H9 (cell line): ENCODE measurements at regions not wholly inside any gene's neighbourhood (a gene's known extent, or its start where the extent isn't known, plus 50 kb on each side); places are given as distances from the start of the nearest gene placed in this dataset.

ENCODE experiments used
- DNase-seq: peaks from one replicate; pipeline ENCODE4 v3.0.0-alpha.2; 2017
- H2AFZ ChIP-seq: one replicate; pipeline ENCODE4 v1.6.1; 2013; ENCODE audit warnings: mild to moderate bottlenecking, low read length, control low read depth, moderate library complexity
- H2AK5ac ChIP-seq: 2 replicates; pipeline ENCODE4 v1.6.1; 2013; ENCODE audit warnings: low read length, control low read depth, mixed read lengths; ENCODE audit not compliant: insufficient read length
- H2BK120ac ChIP-seq: one replicate; pipeline ENCODE4 v1.6.1; 2013; ENCODE audit warnings: low read depth, mild to moderate bottlenecking, low read length, control low read depth, inconsistent platforms; ENCODE audit not compliant: poor library complexity, severe bottlenecking
- H2BK12ac ChIP-seq: 2 replicates; pipeline ENCODE4 v1.6.1; 2013; ENCODE audit warnings: low read length, control low read depth, mixed read lengths, low read depth; ENCODE audit not compliant: insufficient read length
- H2BK15ac ChIP-seq: 2 replicates; pipeline ENCODE4 v1.6.1; 2013; ENCODE audit warnings: low read depth, low read length, control low read depth
- H2BK20ac ChIP-seq: one replicate; pipeline ENCODE4 v1.6.1; 2013; ENCODE audit warnings: low read depth, mild to moderate bottlenecking, low read length, control low read depth, inconsistent platforms; ENCODE audit not compliant: poor library complexity, severe bottlenecking
- H2BK5ac ChIP-seq: 2 replicates; pipeline ENCODE4 v1.6.1; 2013; ENCODE audit warnings: low read length, control low read depth, mixed read lengths; ENCODE audit not compliant: insufficient read length
- H3K14ac ChIP-seq: 2 replicates; pipeline ENCODE4 v1.6.1; 2013; ENCODE audit warnings: low read length, control low read depth; ENCODE audit not compliant: insufficient read depth
- H3K18ac ChIP-seq: 2 replicates; pipeline ENCODE4 v1.6.1; 2013; ENCODE audit warnings: low read depth, mild to moderate bottlenecking, mixed read lengths, low read length, control low read depth; ENCODE audit not compliant: insufficient read length
- H3K23ac ChIP-seq: 2 replicates; pipeline ENCODE4 v1.6.1; 2013; ENCODE audit warnings: low read length, control low read depth, mixed read lengths, low read depth; ENCODE audit not compliant: insufficient read length
- H3K23me2 ChIP-seq: 2 replicates; pipeline ENCODE4 v1.6.1; 2013; ENCODE audit warnings: low read depth, mild to moderate bottlenecking, mixed read lengths, low read length, control low read depth; ENCODE audit not compliant: insufficient read length, poor library complexity, severe bottlenecking
- H3K27ac ChIP-seq: 2 replicates; pipeline ENCODE4 v1.5.1; 2013; ENCODE audit warnings: low read length, control low read depth, mixed read lengths, low read depth; ENCODE audit not compliant: insufficient read length
- H3K27me3 ChIP-seq: 2 replicates; pipeline ENCODE4 v1.6.1; 2013; ENCODE audit warnings: low read length, control low read depth, inconsistent platforms; ENCODE audit not compliant: insufficient read depth
- H3K4ac ChIP-seq: 2 replicates; pipeline ENCODE4 v1.6.1; 2013; ENCODE audit warnings: low read depth, mild to moderate bottlenecking, control low read depth, inconsistent platforms, low read length, moderate library complexity
- H3K4me1 ChIP-seq: 2 replicates; pipeline ENCODE4 v1.6.1; 2013; ENCODE audit warnings: low read length, control low read depth, inconsistent platforms; ENCODE audit not compliant: insufficient read depth
- H3K4me2 ChIP-seq: 2 replicates; pipeline ENCODE4 v1.6.1; 2013; ENCODE audit warnings: low read length, control low read depth, mixed read lengths; ENCODE audit not compliant: insufficient read length, insufficient read depth
- H3K56ac ChIP-seq: 2 replicates; pipeline ENCODE4 v1.6.1; 2013; ENCODE audit warnings: low read depth, mild to moderate bottlenecking, mixed read lengths, low read length, control low read depth; ENCODE audit not compliant: insufficient read length
- H3K79me1 ChIP-seq: 2 replicates; pipeline ENCODE4 v1.6.1; 2013; ENCODE audit warnings: low read depth, mild to moderate bottlenecking, moderate library complexity, low read length, control low read depth, inconsistent platforms; ENCODE audit not compliant: insufficient read depth, poor library complexity, severe bottlenecking
- H3K79me2 ChIP-seq: 2 replicates; pipeline ENCODE4 v1.6.1; 2013; ENCODE audit warnings: low read length, control low read depth, inconsistent platforms; ENCODE audit not compliant: insufficient read depth
- H3K9ac ChIP-seq: 2 replicates; pipeline ENCODE4 v1.6.1; 2013; ENCODE audit warnings: low read length, control low read depth, mixed read lengths; ENCODE audit not compliant: insufficient read length; ENCODE audit errors: extremely low read depth
- H3K9me3 ChIP-seq: one replicate; pipeline ENCODE4 v1.6.1; 2013; ENCODE audit warnings: low read depth, low read length, inconsistent platforms; ENCODE audit not compliant: control insufficient read depth
- H3T11ph ChIP-seq: one replicate; pipeline ENCODE4 v1.6.1; 2013; ENCODE audit warnings: mild to moderate bottlenecking, low read length, control low read depth, inconsistent platforms
- H4K20me1 ChIP-seq: one replicate; pipeline ENCODE4 v1.6.1; 2013; ENCODE audit not compliant: control insufficient read depth, insufficient read length, insufficient read depth
- H4K5ac ChIP-seq: 2 replicates; pipeline ENCODE4 v1.6.1; 2013; ENCODE audit warnings: low read depth, mild to moderate bottlenecking, mixed read lengths, low read length, control low read depth; ENCODE audit not compliant: insufficient read length
- H4K8ac ChIP-seq: replicated peaks from 2 replicates; pipeline ENCODE4 v1.6.1; 2013; ENCODE audit warnings: low read length, control low read depth, mixed read lengths, low read depth; ENCODE audit not compliant: insufficient read length
- H4K91ac ChIP-seq: 2 replicates; pipeline ENCODE4 v1.6.1; 2013; ENCODE audit warnings: low read depth, mild to moderate bottlenecking, moderate library complexity, mixed read lengths, low read length, control low read depth; ENCODE audit not compliant: insufficient read length
- H3K27ac Mint-ChIP-seq, 3 experiments: 2 replicates in 2 of 3; 3 replicates in 1 of 3; pipeline ENCODE4 v1.8.0; 2020 to 2021; ENCODE audit warnings: mixed read lengths in 3 of 3, mild to moderate bottlenecking in 1 of 3, moderate library complexity in 1 of 3
- H3K27me3 Mint-ChIP-seq: 2 replicates; pipeline ENCODE4 v1.8.0; 2021; ENCODE audit warnings: low read depth, mild to moderate bottlenecking, moderate library complexity, mixed read lengths
- H3K36me3 Mint-ChIP-seq, 3 experiments: 2 replicates in 2 of 3; 3 replicates in 1 of 3; pipeline ENCODE4 v1.8.0; 2020 to 2021; ENCODE audit warnings: low read depth in 3 of 3, mixed read lengths in 3 of 3; ENCODE audit not compliant: insufficient read depth in 1 of 3
- H3K4me1 Mint-ChIP-seq, 2 experiments: 2 replicates each; pipeline ENCODE4 v1.8.0; 2020; ENCODE audit warnings: mixed read lengths in 2 of 2
- H3K4me3 Mint-ChIP-seq, 2 experiments: 2 replicates in 1 of 2; 3 replicates in 1 of 2; pipeline ENCODE4 v1.8.0; 2020 to 2021; ENCODE audit warnings: mild to moderate bottlenecking in 2 of 2, mixed read lengths in 2 of 2, moderate library complexity in 1 of 2
- H3K9me3 Mint-ChIP-seq, 2 experiments: 2 replicates in 1 of 2; 3 replicates in 1 of 2; pipeline ENCODE4 v1.8.0; 2020; ENCODE audit warnings: mild to moderate bottlenecking in 2 of 2, mixed read lengths in 2 of 2, moderate library complexity in 1 of 2
- CTCF ChIP-seq: fragments of 200-600 bp; sonication (generic); conservative IDR thresholded peaks from 3 replicates; pipeline ENCODE4 v1.8.0; 2021; ENCODE audit warnings: antibody characterized with exemption, mild to moderate bottlenecking
- WGBS: extraction: QIAGEN DNeasy Blood & Tissue Kit; methylation state at CpG from one replicate; pipeline ENCODE4 v1.1.7; 2013; ENCODE audit warnings: missing lambda C conversion rate, low lambda C conversion rate, mixed read lengths; ENCODE audit not compliant: insufficient read length; ENCODE audit errors: extremely low coverage; 5-methylcytosine and 5-hydroxymethylcytosine counted together

DNA sequence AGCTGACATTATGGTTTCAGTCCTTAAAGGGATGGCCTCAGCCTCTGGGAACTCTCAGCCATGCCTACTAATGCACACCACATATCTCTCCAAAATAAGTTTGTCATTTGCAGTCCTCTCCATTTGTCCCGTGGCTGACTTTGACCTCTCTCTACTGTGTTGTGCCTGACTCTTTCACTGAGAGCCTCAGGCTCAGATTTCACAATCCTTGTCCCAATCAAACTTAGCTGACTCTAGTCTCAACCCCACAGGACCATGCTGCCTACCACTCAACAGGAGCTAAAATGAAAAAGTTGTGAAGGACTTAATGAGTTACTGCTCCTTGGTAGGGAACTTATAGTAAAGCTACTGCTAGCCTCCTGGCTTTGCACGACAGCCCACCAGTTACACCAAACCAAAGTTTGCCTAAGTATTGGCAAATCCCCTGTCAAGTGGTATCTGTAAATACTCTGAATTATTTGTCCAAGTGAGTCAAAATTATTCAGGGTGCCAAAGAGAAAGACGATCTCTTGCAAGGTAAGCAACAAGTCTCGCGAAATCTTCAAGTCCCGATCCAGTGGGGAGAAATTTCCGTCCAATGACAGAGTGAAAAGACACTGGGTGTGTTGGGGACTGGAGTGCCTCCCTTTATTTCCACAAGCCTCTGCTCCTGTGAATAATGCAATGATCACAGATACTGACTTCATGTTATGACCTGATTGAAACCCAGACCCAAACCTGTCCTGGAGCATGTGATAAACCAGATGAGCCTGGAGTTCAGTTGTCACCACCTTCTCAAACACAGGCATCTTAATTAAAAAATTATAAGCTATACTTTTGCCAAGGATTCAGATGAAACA lies 124.4 kb upstream of the FOXQ1 start:
- peaks cover 4% of the 10 kb centered on the region; the same call in 1 of the 2 replicates for H3K27me3 Mint-ChIP-seq

More for the DNA sequence above, 124.4 kb upstream of the FOXQ1 start:
- no peak overlapping the region for H3K27ac ChIP-seq
- H3K14ac ChIP-seq, result no peak overlapping the region
- H2BK15ac ChIP-seq, result no peak overlapping the region
- H2BK20ac ChIP-seq, result no peak overlapping the region
- no peak overlapping the region for H2BK120ac ChIP-seq
- Mint-ChIP-seq H3K9me3 (no peaks in the 10 kb centered on the region; a peak in 1 of 5 replicates), H3K36me3 (no peaks in the 10 kb centered on the region), H3K4me3 (no peak overlapping the region), H3K4me1 (peaks cover 0 to 4% of the 10 kb centered on the region in 2 experiments; a peak in 1 of 4 replicates), H3K27ac (no peak overlapping the region)
- no peaks in the 10 kb centered on the region for H3K79me1 ChIP-seq
- WGBS, result no CpG with 5 or more reads among the region's 7 CpGs
- H3K4ac ChIP-seq, result no peak overlapping the region
- no peak overlapping the region for H2AFZ ChIP-seq
- H3K4me1 ChIP-seq, result no peaks in the 10 kb centered on the region
- no peak overlapping the region for H2BK5ac ChIP-seq
- no peaks in the 10 kb centered on the region for H3K79me2 ChIP-seq
- H2AK5ac ChIP-seq, result no peak overlapping the region
- no peak overlapping the region for H3T11ph ChIP-seq
- DNase-seq, result no peak
- H4K20me1 ChIP-seq, result no peaks in the 10 kb centered on the region
- no peak overlapping the region for H3K4me2 ChIP-seq
- no peak overlapping the region for H2BK12ac ChIP-seq
- H3K9ac ChIP-seq, result no peak overlapping the region
- no peaks in the 10 kb centered on the region for H3K9me3 ChIP-seq
- no peak overlapping the region for H3K18ac ChIP-seq
- H4K5ac ChIP-seq, result no peak overlapping the region
- TF ChIP-seq CTCF, result no peak
- H3K56ac ChIP-seq, result no peak overlapping the region
- H4K91ac ChIP-seq, result no peak overlapping the region
- no peak overlapping the region for H3K23ac ChIP-seq
- H4K8ac ChIP-seq, result no peak overlapping the region
- no peaks in the 10 kb centered on the region for H3K23me2 ChIP-seq
- no peaks in the 10 kb centered on the region for H3K27me3 ChIP-seq
